ENCODE measurements at regions not wholly inside any gene's neighbourhood (a gene's known extent, or its start where the extent isn't known, plus 50 kb on each side); places are given as distances from the start of the nearest gene placed in this dataset.

- TF ChIP-seq Cebpa-rat (IDR thresholded peaks at IDR 0.05) = no peak
- H4K20me1 ChIP-seq = no peaks in the 10 kb centered on the region
- no peak overlapping the region for H3K4me3 ChIP-seq
- H3K4me1 ChIP-seq = peaks cover 59% of the 10 kb centered on the region
- peak overlapping the region; percentile 81 for H3K4me2 ChIP-seq
- H3K9me3 ChIP-seq = peaks cover 21% of the 10 kb centered on the region
- peak overlapping the region; percentile 22; the same call in 1 of the 2 replicates for H3K27ac ChIP-seq
- H3K27me3 ChIP-seq = no peaks in the 10 kb centered on the region
- H3K36me3 ChIP-seq = no peaks in the 10 kb centered on the region
- no peak overlapping the region for H3K9ac ChIP-seq
Observed at GRCh38 chr10:3487228-3487627, 297.8 kb downstream of the KLF6 start.

- no peaks in the 10 kb centered on the region for H3K36me3 ChIP-seq
- peak overlapping the region; percentile 22; the same call in 1 of the 2 replicates for H3K27ac ChIP-seq
- H4K20me1 ChIP-seq = no peaks in the 10 kb centered on the region
- TF ChIP-seq Cebpa-rat (IDR thresholded peaks at IDR 0.05) = no peak
- peaks cover 66% of the 10 kb centered on the region for H3K4me1 ChIP-seq
- H3K4me3 ChIP-seq = no peak overlapping the region
- no peaks in the 10 kb centered on the region for H3K27me3 ChIP-seq
- H3K9ac ChIP-seq = no peak overlapping the region
- peak overlapping the region; percentile 81 for H3K4me2 ChIP-seq
- H3K9me3 ChIP-seq = peaks cover 21% of the 10 kb centered on the region
Observed at GRCh38 chr10:3486346-3487065, 298.5 kb downstream of the KLF6 start.

- Histone ChIP-seq H3K4me2 (peak overlapping the region; percentile 81), H4K20me1 (no peaks in the 10 kb centered on the region), H3K4me3 (peak overlapping the region; percentile 56), H3K9ac (peak overlapping the region; percentile 38; the same call in 1 of the 2 replicates), H3K27ac (peak overlapping the region; percentile 76), H3K36me3 (no peaks in the 10 kb centered on the region), H3K27me3 (no peaks in the 10 kb centered on the region), H3K4me1 (peaks cover 66% of the 10 kb centered on the region), H3K9me3 (peaks cover 17% of the 10 kb centered on the region)
- no peak for TF ChIP-seq Cebpa-rat (IDR thresholded peaks at IDR 0.05)
Observed at GRCh38 chr10:3485057-3485686, 299.8 kb downstream of the KLF6 start.

- Histone ChIP-seq H3K9me3 (peaks cover 10% of the 10 kb centered on the region; the same call in 1 of the 2 replicates), H3K36me3 (no peaks in the 10 kb centered on the region), H3K4me3 (peak overlapping the region; percentile 56), H3K27ac (peak overlapping the region; percentile 76), H4K20me1 (no peaks in the 10 kb centered on the region), H3K9ac (peak overlapping the region; percentile 38), H3K4me1 (peaks cover 66% of the 10 kb centered on the region), H3K4me2 (peak overlapping the region; percentile 81), H3K27me3 (no peaks in the 10 kb centered on the region)
- no peak for TF ChIP-seq Cebpa-rat (IDR thresholded peaks at IDR 0.05)
Observed at GRCh38 chr10:3484306-3485056, 300.5 kb downstream of the KLF6 start.

GRCh38 chr10:3482200-3482993, 302.6 kb downstream of the KLF6 start:
- Histone ChIP-seq H3K36me3 (no peaks in the 10 kb centered on the region), H3K9ac (no peak overlapping the region), H4K20me1 (no peaks in the 10 kb centered on the region), H3K9me3 (no peaks in the 10 kb centered on the region), H3K4me1 (peaks cover 57% of the 10 kb centered on the region), H3K27me3 (no peaks in the 10 kb centered on the region), H3K4me2 (peak overlapping the region; percentile 81), H3K27ac (no peak overlapping the region), H3K4me3 (no peak overlapping the region)
- TF ChIP-seq Cebpa-rat (IDR thresholded peaks at IDR 0.05) = no peak

GRCh38 chr10:3481496-3481895, 303.5 kb downstream of the KLF6 start:
- Histone ChIP-seq H3K9me3 (peaks cover under 1% of the 10 kb centered on the region; the same call in 1 of the 2 replicates), H4K20me1 (no peaks in the 10 kb centered on the region), H3K27ac (no peak overlapping the region), H3K4me1 (peaks cover 48% of the 10 kb centered on the region), H3K4me2 (peak overlapping the region; percentile 81; the same call in 1 of the 2 replicates), H3K4me3 (no peak overlapping the region), H3K27me3 (no peaks in the 10 kb centered on the region), H3K36me3 (no peaks in the 10 kb centered on the region), H3K9ac (no peak overlapping the region)
- TF ChIP-seq Cebpa-rat (IDR thresholded peaks at IDR 0.05) = no peak

GRCh38 chr10:3480990-3481315, 304.1 kb downstream of the KLF6 start:
- Histone ChIP-seq H3K4me1 (peaks cover 42% of the 10 kb centered on the region), H3K27me3 (no peaks in the 10 kb centered on the region), H3K9me3 (peaks cover 6% of the 10 kb centered on the region; the same call in 1 of the 2 replicates), H3K4me3 (no peak overlapping the region), H4K20me1 (no peaks in the 10 kb centered on the region), H3K9ac (no peak overlapping the region), H3K4me2 (no peak overlapping the region), H3K27ac (no peak overlapping the region), H3K36me3 (no peaks in the 10 kb centered on the region)
- TF ChIP-seq Cebpa-rat (IDR thresholded peaks at IDR 0.05) = no peak

GRCh38 chr10:3480281-3480989, 304.6 kb downstream of the KLF6 start:
- Histone ChIP-seq H3K9me3 (peaks cover 7% of the 10 kb centered on the region; the same call in 1 of the 2 replicates), H3K36me3 (no peaks in the 10 kb centered on the region), H3K27ac (no peak overlapping the region), H3K4me1 (peaks cover 37% of the 10 kb centered on the region), H3K9ac (no peak overlapping the region), H4K20me1 (no peaks in the 10 kb centered on the region), H3K4me2 (no peak overlapping the region), H3K27me3 (no peaks in the 10 kb centered on the region), H3K4me3 (no peak overlapping the region)
- no peak for TF ChIP-seq Cebpa-rat (IDR thresholded peaks at IDR 0.05)
